ENCODE measurements at regions not wholly inside any gene's neighbourhood (a gene's known extent, or its start where the extent isn't known, plus 50 kb on each side); places are given as distances from the start of the nearest gene placed in this dataset.

DNA sequence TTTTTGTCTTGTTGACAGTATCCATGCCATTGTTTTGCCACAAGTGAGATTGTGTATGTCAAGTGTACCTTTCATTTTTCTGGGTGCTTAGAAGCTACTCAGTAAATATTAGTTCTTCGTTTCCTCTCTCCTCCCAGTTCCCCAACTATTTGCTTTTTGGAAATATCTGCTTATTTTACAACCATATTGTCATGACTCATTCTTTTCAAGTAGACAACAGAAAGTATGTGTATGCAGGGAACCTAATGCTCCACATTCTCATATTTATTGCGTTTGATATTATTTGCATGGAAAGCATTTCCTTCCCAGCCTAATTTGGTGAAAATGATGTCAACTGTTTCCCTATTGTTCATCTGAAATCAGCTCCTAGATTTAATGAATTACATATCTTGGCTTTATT lies 483.7 kb upstream of the RIOK2 start:
- no peak overlapping the region for H3K4me3 ChIP-seq (ENCODE audit: low read depth, low read length)
- TF ChIP-seq, protein P1, sequence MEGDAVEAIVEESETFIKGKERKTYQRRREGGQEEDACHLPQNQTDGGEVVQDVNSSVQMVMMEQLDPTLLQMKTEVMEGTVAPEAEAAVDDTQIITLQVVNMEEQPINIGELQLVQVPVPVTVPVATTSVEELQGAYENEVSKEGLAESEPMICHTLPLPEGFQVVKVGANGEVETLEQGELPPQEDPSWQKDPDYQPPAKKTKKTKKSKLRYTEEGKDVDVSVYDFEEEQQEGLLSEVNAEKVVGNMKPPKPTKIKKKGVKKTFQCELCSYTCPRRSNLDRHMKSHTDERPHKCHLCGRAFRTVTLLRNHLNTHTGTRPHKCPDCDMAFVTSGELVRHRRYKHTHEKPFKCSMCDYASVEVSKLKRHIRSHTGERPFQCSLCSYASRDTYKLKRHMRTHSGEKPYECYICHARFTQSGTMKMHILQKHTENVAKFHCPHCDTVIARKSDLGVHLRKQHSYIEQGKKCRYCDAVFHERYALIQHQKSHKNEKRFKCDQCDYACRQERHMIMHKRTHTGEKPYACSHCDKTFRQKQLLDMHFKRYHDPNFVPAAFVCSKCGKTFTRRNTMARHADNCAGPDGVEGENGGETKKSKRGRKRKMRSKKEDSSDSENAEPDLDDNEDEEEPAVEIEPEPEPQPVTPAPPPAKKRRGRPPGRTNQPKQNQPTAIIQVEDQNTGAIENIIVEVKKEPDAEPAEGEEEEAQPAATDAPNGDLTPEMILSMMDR (conservative IDR thresholded peaks at IDR 0.05; ENCODE audit: low read depth, low read length): no peak
- no peak for DNase-seq (ENCODE audit: low read depth)

- DNase-seq (ENCODE audit: low read depth): no peak
- TF ChIP-seq, protein P1 (conservative IDR thresholded peaks at IDR 0.05; ENCODE audit: low read depth, low read length): no peak
- H3K4me3 ChIP-seq (ENCODE audit: low read depth, low read length): no peak overlapping the region
Observed at GRCh38 chr5:97670447-97670846, 487.4 kb upstream of the RIOK2 start.

GRCh38 chr5:97676608-97677007 lies 493.6 kb upstream of the RIOK2 start:
- no peak overlapping the region for H3K4me3 ChIP-seq (ENCODE audit: low read depth, low read length)
- DNase-seq (ENCODE audit: low read depth): no peak
- TF ChIP-seq, protein P1 (conservative IDR thresholded peaks at IDR 0.05; ENCODE audit: low read depth, low read length): no peak

DNA sequence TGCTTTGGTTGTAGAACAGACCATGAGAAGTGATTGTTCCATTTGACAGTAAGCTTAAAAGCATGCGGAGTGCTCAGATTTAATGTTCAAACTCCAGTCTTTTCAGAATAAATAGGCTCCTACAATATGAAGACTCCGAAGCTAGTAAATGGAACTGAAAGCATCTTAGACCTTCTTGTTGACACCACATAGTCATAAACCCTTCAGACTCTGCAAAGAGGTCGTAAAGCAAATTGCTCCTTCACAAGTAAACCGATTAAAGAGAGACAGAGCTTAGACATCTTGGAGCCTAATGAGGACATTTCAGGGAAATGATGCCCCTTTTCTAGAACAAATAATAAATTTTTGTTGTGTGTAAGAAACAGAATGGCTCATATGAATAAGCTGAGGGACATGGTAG lies 511.0 kb upstream of the RIOK2 start:
- TF ChIP-seq, protein P1 (conservative IDR thresholded peaks at IDR 0.05; ENCODE audit: low read depth, low read length): no peak
- DNase-seq (ENCODE audit: low read depth): no peak
- H3K4me3 ChIP-seq (ENCODE audit: low read depth, low read length): no peak overlapping the region

DNA sequence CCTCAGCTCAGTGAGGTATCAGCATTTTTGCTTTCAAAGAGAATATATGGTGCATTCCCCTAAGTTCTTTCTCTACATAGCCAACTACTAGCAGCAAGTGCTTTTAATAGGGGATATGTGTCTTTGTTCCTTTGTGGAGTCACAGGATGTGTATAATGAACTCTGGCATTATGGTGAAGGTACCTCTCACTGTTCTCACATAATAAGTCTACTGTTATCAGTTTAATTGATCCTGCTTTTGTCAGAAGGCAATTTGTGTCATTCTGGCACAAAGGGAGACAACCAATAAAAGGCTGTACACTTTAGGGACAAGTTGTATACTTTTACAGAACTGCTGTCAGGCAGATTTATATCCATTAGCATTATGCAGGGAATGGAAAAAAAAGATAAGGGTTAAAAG lies 531.4 kb upstream of the RIOK2 start:
- TF ChIP-seq, protein P1 (conservative IDR thresholded peaks at IDR 0.05; ENCODE audit: low read depth, low read length): no peak
- no peak for DNase-seq (ENCODE audit: low read depth)

DNA sequence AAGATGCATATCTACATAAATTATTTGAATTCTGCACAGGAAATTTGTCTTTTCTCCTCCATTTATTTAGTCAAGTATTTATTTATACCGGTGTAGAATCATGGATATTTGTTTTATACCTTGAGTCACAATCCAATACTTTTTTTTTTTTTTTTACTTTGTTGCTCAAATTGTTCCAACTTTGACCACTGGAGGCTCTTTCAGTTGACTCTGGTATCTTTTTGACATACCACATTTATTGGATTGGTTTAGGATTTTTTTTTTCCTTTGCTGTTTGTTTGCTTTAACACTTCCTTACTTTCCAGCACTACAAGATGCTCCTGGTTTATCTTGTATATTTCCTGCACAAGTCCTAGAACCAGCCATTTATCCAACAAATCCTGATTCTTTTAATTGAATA lies 543.1 kb upstream of the RIOK2 start:
- TF ChIP-seq, protein P1 (conservative IDR thresholded peaks at IDR 0.05; ENCODE audit: low read depth, low read length): no peak
- H3K4me3 ChIP-seq (ENCODE audit: low read depth, low read length): no peak overlapping the region
- no peak for DNase-seq (ENCODE audit: low read depth)

More for the DNA sequence above, 531.4 kb upstream of the RIOK2 start:
- H3K4me3 ChIP-seq (ENCODE audit: low read depth, low read length): no peak overlapping the region

DNA sequence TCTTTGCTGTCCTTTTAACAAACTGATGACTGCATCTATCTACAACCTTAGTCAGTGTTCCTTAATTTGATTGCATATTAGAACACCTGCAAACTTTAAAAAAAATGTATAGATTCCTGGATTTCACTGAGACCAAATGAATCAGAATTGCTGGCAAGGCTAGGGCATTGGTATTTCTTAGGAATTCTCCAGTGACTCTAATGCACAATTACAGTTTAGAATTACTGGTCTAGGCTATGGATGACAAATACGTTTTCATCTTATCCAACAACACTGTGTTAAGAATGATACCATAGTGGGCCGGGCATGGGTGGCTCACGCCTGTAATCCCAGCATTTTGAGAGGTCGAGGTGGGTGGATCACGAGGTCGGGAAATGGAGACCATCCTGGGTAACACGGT lies 545.9 kb upstream of the RIOK2 start:
- TF ChIP-seq, protein P1 (conservative IDR thresholded peaks at IDR 0.05; ENCODE audit: low read depth, low read length): no peak
- no peak overlapping the region for H3K4me3 ChIP-seq (ENCODE audit: low read depth, low read length)
- no peak for DNase-seq (ENCODE audit: low read depth)
